HL-60 (cell line): ENCODE measurements at regions not wholly inside any gene's neighbourhood (a gene's known extent, or its start where the extent isn't known, plus 50 kb on each side); places are given as distances from the start of the nearest gene placed in this dataset.

Experiments
- DNase-seq, 2 experiments: peaks; one replicate each; pipeline ENCODE4 v3.0.0-alpha.2; 2010 to 2020; ENCODE audit warnings: low read depth in 1 of 2, low spot score in 1 of 2
- H3K27ac ChIP-seq: fragments of 250-450 bp; sonication (Bioruptor Pico); replicated peaks from 2 replicates; pipeline ENCODE4 v1.5.1; 2020; ENCODE audit warnings: mild to moderate bottlenecking, moderate library complexity
- H3K27me3 ChIP-seq: fragments of 250-450 bp; sonication (Bioruptor Pico); 2 replicates; pipeline ENCODE4 v1.5.1; 2021; ENCODE audit warnings: mild to moderate bottlenecking, moderate library complexity; ENCODE audit not compliant: insufficient read depth, poor library complexity, severe bottlenecking
- H3K4me3 ChIP-seq: replicated peaks from 2 replicates; pipeline ENCODE4 v1.5.1; 2011; ENCODE audit warnings: mild to moderate bottlenecking, control low read depth, low read length; ENCODE audit not compliant: insufficient read depth
- CTCF ChIP-seq: IDR thresholded peaks from one replicate; pipeline ENCODE4 v1.5.1; 2011; ENCODE audit warnings: low read length, control low read depth, inconsistent platforms; ENCODE audit not compliant: insufficient read depth
- GABPA ChIP-seq: IDR thresholded peaks from 2 replicates; pipeline ENCODE4 v1.6.1; 2012; ENCODE audit warnings: low read depth
- POLR2AphosphoS5 ChIP-seq: IDR thresholded peaks from 2 replicates; pipeline ENCODE4 v1.6.1; 2012; ENCODE audit warnings: low read depth
- REST ChIP-seq: IDR thresholded peaks from 2 replicates; pipeline ENCODE4 v1.6.1; 2012; ENCODE audit warnings: low read depth; ENCODE audit not compliant: insufficient replicate concordance
- SPI1 ChIP-seq: IDR thresholded peaks from 2 replicates; pipeline ENCODE4 v1.6.1; 2012; ENCODE audit warnings: low read depth, mild to moderate bottlenecking, borderline replicate concordance

GRCh38 chr19:13588957-13589833 is 82.9 kb upstream of the CACNA1A start:
- peak; percentile 38 to 62 for DNase-seq
- Histone ChIP-seq H3K27ac (no peak overlapping the region), H3K27me3 (no peaks in the 10 kb centered on the region), H3K4me3 (no peak overlapping the region)
- TF ChIP-seq REST: no peak
- peak; percentile 80 for TF ChIP-seq CTCF

GRCh38 chr19:13585512-13585911 is 79.2 kb upstream of the CACNA1A start:
- H3K27me3 ChIP-seq: no peaks in the 10 kb centered on the region
- TF ChIP-seq CTCF: no peak
- no peak for TF ChIP-seq REST
- TF ChIP-seq SPI1: no peak
- no peak for TF ChIP-seq GABPA
- no peak for TF ChIP-seq POLR2AphosphoS5
- H3K27ac ChIP-seq: no peak overlapping the region
- DNase-seq: no peak
- H3K4me3 ChIP-seq: no peak overlapping the region

- DNase-seq: no peak
- TF ChIP-seq POLR2AphosphoS5: no peak
- TF ChIP-seq SPI1: no peak
- TF ChIP-seq CTCF: no peak
- no peak for TF ChIP-seq REST
- TF ChIP-seq GABPA: no peak
- no peak overlapping the region for H3K27ac ChIP-seq
- H3K27me3 ChIP-seq: no peaks in the 10 kb centered on the region
- no peak overlapping the region for H3K4me3 ChIP-seq
These were observed 77.5 kb upstream of the CACNA1A start for GRCh38 chr19:13583753-13584152.
